NCI-H146 (cell line): ENCODE measurements at regions not wholly inside any gene's neighbourhood (a gene's known extent, or its start where the extent isn't known, plus 50 kb on each side); places are given as distances from the start of the nearest gene placed in this dataset.

Source experiments
- DNase-seq: peaks from one replicate; lab custom pipeline; 2025; lab: John Stamatoyannopoulos, UW

- peak; percentile 9 for DNase-seq
These were observed 145.3 kb downstream of the SP3 start for GRCh38 chr2:173819852-173820251.

GRCh38 chr2:173821451-173821850 is 143.7 kb downstream of the SP3 start:
- no peak for DNase-seq

- DNase-seq = no peak
These were observed 142.2 kb downstream of the SP3 start for GRCh38 chr2:173822889-173823542.

GRCh38 chr2:173823543-173823939 is 141.6 kb downstream of the SP3 start:
- DNase-seq = no peak

GRCh38 chr2:173828189-173829142 is 136.7 kb downstream of the SP3 start:
- DNase-seq = no peak

- no peak for DNase-seq
These were observed 135.4 kb downstream of the SP3 start for GRCh38 chr2:173829727-173830126.

GRCh38 chr2:173830170-173830569 is 135.0 kb downstream of the SP3 start:
- no peak for DNase-seq

- no peak for DNase-seq
These were observed 133.6 kb downstream of the SP3 start for GRCh38 chr2:173831312-173832229.

- DNase-seq = no peak
These were observed 131.0 kb downstream of the SP3 start for GRCh38 chr2:173834141-173834540.

- no peak for DNase-seq
These were observed 129.4 kb downstream of the SP3 start for GRCh38 chr2:173835726-173836125.

- no peak for DNase-seq
These were observed 124.1 kb downstream of the SP3 start for GRCh38 chr2:173841110-173841509.

GRCh38 chr2:173843526-173843925 is 121.6 kb downstream of the SP3 start:
- no peak for DNase-seq

GRCh38 chr2:173851141-173851641 is 114.0 kb downstream of the SP3 start:
- DNase-seq = no peak

GRCh38 chr2:173854141-173854540 is 111.0 kb downstream of the SP3 start:
- no peak for DNase-seq

- DNase-seq = no peak
These were observed 110.3 kb downstream of the SP3 start for GRCh38 chr2:173854840-173855239.

- no peak for DNase-seq
These were observed 109.5 kb downstream of the SP3 start for GRCh38 chr2:173855661-173856060.
